Tibial nerve (tissue), 4 donors: ENCODE measurements at regions not wholly inside any gene's neighbourhood (a gene's known extent, or its start where the extent isn't known, plus 50 kb on each side); places are given as distances from the start of the nearest gene placed in this dataset.

ENCODE experiments used
- DNase-seq, 2 donors: peaks; one replicate each; pipeline ENCODE4 v3.0.0-alpha.2; 2019; ENCODE audit warnings: low spot score in 2 of 2
- H3K27ac ChIP-seq, 4 donors: fragments of 200-600 bp; sonication (generic) in 3 of 4; one replicate each; pipeline ENCODE4 v1.5.1; 2017 to 2019; ENCODE audit warnings: mild to moderate bottlenecking in 1 of 4
- H3K27me3 ChIP-seq, 2 donors: fragments of 200-600 bp; sonication (generic) in 1 of 2; one replicate each; pipeline versions ENCODE4 v1.5.1 to v1.6.0; 2017 to 2019
- H3K36me3 ChIP-seq, 3 donors: fragments of 200-600 bp; sonication (generic); one replicate each; pipeline ENCODE4 v1.5.1; 2018 to 2019
- H3K4me1 ChIP-seq, 4 donors: fragments of 200-600 bp; sonication (generic) in 3 of 4; one replicate each; pipeline ENCODE4 v1.5.1; 2017 to 2019
- H3K4me3 ChIP-seq, 4 donors: fragments of 200-600 bp; sonication (generic) in 3 of 4; one replicate each; pipeline ENCODE4 v1.5.1; 2017 to 2019; ENCODE audit warnings: mild to moderate bottlenecking in 1 of 4, moderate library complexity in 1 of 4
- H3K9me3 ChIP-seq, 4 donors: fragments of 200-600 bp; sonication (generic) in 3 of 4; one replicate each; pipeline ENCODE4 v1.5.1; 2017 to 2019
- EP300 ChIP-seq, 2 donors: sonication (generic); formaldehyde crosslinking; IDR thresholded peaks; one replicate each; pipeline ENCODE4 v1.6.1; 2017; ENCODE audit warnings: antibody characterized with exemption in 2 of 2, mild to moderate bottlenecking in 1 of 2
- POLR2A ChIP-seq, 2 donors: fragments of 450-650 bp; IDR thresholded peaks; one replicate each; pipeline ENCODE4 v1.6.1; 2017; ENCODE audit warnings: antibody characterized with exemption in 2 of 2, mild to moderate bottlenecking in 2 of 2, moderate library complexity in 2 of 2
- WGBS, 2 donors: methylation state at CpG; one replicate each; pipeline ENCODE4 v1.1.5; 2018; 5-methylcytosine and 5-hydroxymethylcytosine counted together
- TF ChIP-seq, protein P1 (sequence below), 5 experiments: fragments of 200-600 bp in 3 of 5; fragments of 450-650 bp in 2 of 5; sonication (generic) in 3 of 5; IDR thresholded peaks; one replicate each; pipeline ENCODE4 v1.5.1; 2016 to 2019; ENCODE audit warnings: antibody characterized with exemption in 5 of 5, mild to moderate bottlenecking in 3 of 5, moderate library complexity in 2 of 5

- WGBS, 2 donors, result 92 to 100% methylated on average over 3 to 6 of the region's 6 CpGs
- H3K36me3 ChIP-seq, result no peaks in the 10 kb centered on the region
- no peaks in the 10 kb centered on the region for H3K27me3 ChIP-seq
- H3K9me3 ChIP-seq, result peaks cover 0 to 18% (median 2%) of the 10 kb centered on the region in 4 donors
- H3K4me1 ChIP-seq, result no peaks in the 10 kb centered on the region
- no peak overlapping the region for H3K4me3 ChIP-seq
- TF ChIP-seq POLR2A (IDR thresholded peaks at IDR 0.05) (no peak), EP300 (IDR thresholded peaks at IDR 0.05) (no peak)
- TF ChIP-seq, protein P1, sequence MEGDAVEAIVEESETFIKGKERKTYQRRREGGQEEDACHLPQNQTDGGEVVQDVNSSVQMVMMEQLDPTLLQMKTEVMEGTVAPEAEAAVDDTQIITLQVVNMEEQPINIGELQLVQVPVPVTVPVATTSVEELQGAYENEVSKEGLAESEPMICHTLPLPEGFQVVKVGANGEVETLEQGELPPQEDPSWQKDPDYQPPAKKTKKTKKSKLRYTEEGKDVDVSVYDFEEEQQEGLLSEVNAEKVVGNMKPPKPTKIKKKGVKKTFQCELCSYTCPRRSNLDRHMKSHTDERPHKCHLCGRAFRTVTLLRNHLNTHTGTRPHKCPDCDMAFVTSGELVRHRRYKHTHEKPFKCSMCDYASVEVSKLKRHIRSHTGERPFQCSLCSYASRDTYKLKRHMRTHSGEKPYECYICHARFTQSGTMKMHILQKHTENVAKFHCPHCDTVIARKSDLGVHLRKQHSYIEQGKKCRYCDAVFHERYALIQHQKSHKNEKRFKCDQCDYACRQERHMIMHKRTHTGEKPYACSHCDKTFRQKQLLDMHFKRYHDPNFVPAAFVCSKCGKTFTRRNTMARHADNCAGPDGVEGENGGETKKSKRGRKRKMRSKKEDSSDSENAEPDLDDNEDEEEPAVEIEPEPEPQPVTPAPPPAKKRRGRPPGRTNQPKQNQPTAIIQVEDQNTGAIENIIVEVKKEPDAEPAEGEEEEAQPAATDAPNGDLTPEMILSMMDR (IDR thresholded peaks at IDR 0.05), result no peak
- no peak for DNase-seq
- H3K27ac ChIP-seq, result no peak overlapping the region
These were observed 191.7 kb downstream of the AKR1D1 start for GRCh38 chr7:138267934-138268333.

- TF ChIP-seq, protein P1 (IDR thresholded peaks at IDR 0.05), result no peak
- TF ChIP-seq POLR2A (IDR thresholded peaks at IDR 0.05), result no peak
- TF ChIP-seq EP300 (IDR thresholded peaks at IDR 0.05), result no peak
- H3K27me3 ChIP-seq, result no peaks in the 10 kb centered on the region
- no peak for DNase-seq
- no peak overlapping the region for H3K27ac ChIP-seq
- no peaks in the 10 kb centered on the region for H3K36me3 ChIP-seq
- H3K4me1 ChIP-seq, result no peaks in the 10 kb centered on the region
- peaks cover 0 to 7% (median 0%) of the 10 kb centered on the region in 4 donors for H3K9me3 ChIP-seq
- H3K4me3 ChIP-seq, result no peak overlapping the region
These were observed 183.2 kb upstream of the TRIM24 start for GRCh38 chr7:138276891-138277290.

- TF ChIP-seq POLR2A (IDR thresholded peaks at IDR 0.05) (no peak), EP300 (IDR thresholded peaks at IDR 0.05) (no peak)
- TF ChIP-seq, protein P1 (IDR thresholded peaks at IDR 0.05), result no peak
- 90 to 93% methylated on average over 2 of the region's 2 CpGs for WGBS, 2 donors
These were observed 181.5 kb upstream of the TRIM24 start for GRCh38 chr7:138278601-138279000.

DNA sequence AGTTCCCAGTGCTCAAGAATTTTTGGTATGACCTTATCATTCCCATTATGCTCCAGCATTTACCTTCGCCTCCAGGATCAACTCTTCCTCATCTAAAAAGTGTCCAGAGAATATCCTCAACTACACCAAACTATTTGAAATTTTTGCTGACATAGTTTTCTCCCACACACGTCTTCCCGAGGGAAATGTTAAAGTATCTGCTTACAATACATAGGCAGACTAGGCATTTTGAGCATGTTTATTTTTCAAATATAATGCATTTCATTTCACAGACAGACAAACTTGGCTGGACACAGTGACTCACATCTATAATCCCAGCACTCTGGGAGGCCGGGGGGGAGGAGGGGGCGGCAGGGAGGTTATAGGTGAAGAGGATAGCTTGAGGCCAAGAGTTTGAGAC is 177.1 kb upstream of the TRIM24 start:
- Histone ChIP-seq H3K27ac (no peak overlapping the region), H3K4me3 (no peak overlapping the region), H3K36me3 (no peaks in the 10 kb centered on the region), H3K9me3 (no peaks in the 10 kb centered on the region), H3K27me3 (no peaks in the 10 kb centered on the region), H3K4me1 (no peaks in the 10 kb centered on the region)
- WGBS, 2 donors, result 46 to 50% methylated on average over 5 of the region's 5 CpGs
- TF ChIP-seq EP300 (IDR thresholded peaks at IDR 0.05) (no peak), POLR2A (IDR thresholded peaks at IDR 0.05) (no peak)
- TF ChIP-seq, protein P1 (IDR thresholded peaks at IDR 0.05), result no peak
- no peak for DNase-seq

More at GRCh38 chr7:138278601-138279000, 181.5 kb upstream of the TRIM24 start:
- H3K27ac ChIP-seq, result no peak overlapping the region
- no peak for DNase-seq
- H3K36me3 ChIP-seq, result no peaks in the 10 kb centered on the region
- no peaks in the 10 kb centered on the region for H3K4me1 ChIP-seq
- H3K4me3 ChIP-seq, result no peak overlapping the region
- no peaks in the 10 kb centered on the region for H3K9me3 ChIP-seq
- H3K27me3 ChIP-seq, result no peaks in the 10 kb centered on the region

GRCh38 chr7:138285129-138285528 is 174.9 kb upstream of the TRIM24 start:
- no peaks in the 10 kb centered on the region for H3K27me3 ChIP-seq
- H3K27ac ChIP-seq, result no peak overlapping the region
- peaks cover 0 to 13% (median 0%) of the 10 kb centered on the region in 4 donors for H3K9me3 ChIP-seq
- TF ChIP-seq, protein P1 (IDR thresholded peaks at IDR 0.05), result no peak
- no peak for TF ChIP-seq POLR2A (IDR thresholded peaks at IDR 0.05)
- TF ChIP-seq EP300 (IDR thresholded peaks at IDR 0.05), result no peak
- no peaks in the 10 kb centered on the region for H3K4me1 ChIP-seq
- WGBS, 2 donors, result 56 to 61% methylated on average over 1 of the region's 1 CpG
- H3K4me3 ChIP-seq, result no peak overlapping the region
- DNase-seq, result no peak
- no peaks in the 10 kb centered on the region for H3K36me3 ChIP-seq
